Fibroblast of lung (primary cell): ENCODE measurements at regions not wholly inside any gene's neighbourhood (a gene's known extent, or its start where the extent isn't known, plus 50 kb on each side); places are given as distances from the start of the nearest gene placed in this dataset.
A peak's percentile ranks its signal among the peaks of the same experiment; 100 is the strongest.

Source experiments
- DNase-seq, 2 donors: peaks; one replicate each; pipeline versions ENCODE4 v3.0.0 to v3.0.0-alpha.2; 2010; ENCODE audit warnings: low read depth in 2 of 2
- H2AFZ ChIP-seq: 2 replicates; pipeline ENCODE4 v1.5.1; 2012; ENCODE audit warnings: low read length, control low read depth, inconsistent platforms
- H3K27ac ChIP-seq: 2 replicates; pipeline ENCODE4 v1.5.1; 2011; ENCODE audit warnings: low read length, control low read depth; ENCODE audit not compliant: insufficient read depth
- H3K27me3 ChIP-seq: 2 replicates; pipeline ENCODE4 v1.5.1; 2011; ENCODE audit warnings: mild to moderate bottlenecking, low read length; ENCODE audit not compliant: control insufficient read depth, insufficient read depth
- H3K36me3 ChIP-seq: 2 replicates; pipeline ENCODE4 v1.5.1; 2011; ENCODE audit warnings: low read length; ENCODE audit not compliant: control insufficient read depth, insufficient read depth
- H3K4me1 ChIP-seq: 2 replicates; pipeline ENCODE4 v1.5.1; 2011; ENCODE audit warnings: low read length; ENCODE audit not compliant: control insufficient read depth, insufficient read depth; ENCODE audit errors: extremely low read depth
- H3K4me2 ChIP-seq: 2 replicates; pipeline ENCODE4 v1.5.1; 2011; ENCODE audit warnings: low read length, control low read depth; ENCODE audit not compliant: insufficient read depth; ENCODE audit errors: extremely low read depth
- H3K4me3 ChIP-seq, 4 experiments: fragments of 200-600 bp in 1 of 4; sonication (generic) in 1 of 4; replicated peaks in 1 of 4; 2 replicates each; pipeline ENCODE4 v1.5.1; 2011 to 2016; ENCODE audit warnings: low read length in 4 of 4, low read depth in 3 of 4, mild to moderate bottlenecking in 3 of 4, control low read depth in 2 of 4, inconsistent platforms in 1 of 4, mixed read lengths in 1 of 4; ENCODE audit not compliant: insufficient read depth in 1 of 4; ENCODE audit errors: control extremely low read depth in 1 of 4
- H3K79me2 ChIP-seq: 2 replicates; pipeline ENCODE4 v1.5.1; 2012; ENCODE audit warnings: mild to moderate bottlenecking, low read length, inconsistent platforms; ENCODE audit not compliant: control insufficient read depth, insufficient read depth
- H3K9ac ChIP-seq: 2 replicates; pipeline ENCODE4 v1.5.1; 2011; ENCODE audit warnings: mild to moderate bottlenecking, low read length, control low read depth; ENCODE audit not compliant: insufficient read depth
- H3K9me3 ChIP-seq: 2 replicates; pipeline ENCODE4 v1.5.1; 2012; ENCODE audit warnings: low read depth, low read length; ENCODE audit not compliant: control insufficient read depth, insufficient read depth
- H4K20me1 ChIP-seq: 2 replicates; pipeline ENCODE4 v1.5.1; 2011; ENCODE audit warnings: low read length; ENCODE audit not compliant: control insufficient read depth, insufficient read depth; ENCODE audit errors: extremely low read depth
- CTCF ChIP-seq, 2 donors: IDR thresholded peaks in 1 of 2; conservative IDR thresholded peaks in 1 of 2; 1 replicate in 1 of 2; 2 replicates in 1 of 2; pipeline ENCODE4 v1.5.1; 2011 to 2012; ENCODE audit warnings: low read length in 2 of 2, control low read depth in 1 of 2, inconsistent platforms in 1 of 2, low read depth in 1 of 2, mild to moderate bottlenecking in 1 of 2
- EZH2 ChIP-seq: IDR thresholded peaks from 2 replicates; pipeline ENCODE4 v1.5.1; 2012; ENCODE audit warnings: low read length, control low read depth, mild to moderate bottlenecking; ENCODE audit errors: missing control alignments

GRCh38 chr21:38925478-38925877 is 119.7 kb downstream of the ETS2 start:
- Histone ChIP-seq H3K9ac (no peak overlapping the region), H3K9me3 (no peaks in the 10 kb centered on the region), H3K4me1 (peaks cover 12% of the 10 kb centered on the region), H3K4me2 (peak overlapping the region; percentile 86), H3K27me3 (no peaks in the 10 kb centered on the region), H3K36me3 (no peaks in the 10 kb centered on the region), H3K27ac (peak overlapping the region; percentile 74), H4K20me1 (no peaks in the 10 kb centered on the region), H3K79me2 (no peaks in the 10 kb centered on the region), H3K4me3 (no peak overlapping the region), H2AFZ (no peak overlapping the region)
- no peak for DNase-seq
- TF ChIP-seq CTCF (conservative IDR thresholded peaks at IDR 0.05 in 1 of 2, IDR thresholded peaks at IDR 0.05 in 1 of 2; ENCODE audit: low read depth in 1 of 2, low read length in 2 of 2) = no peak
- TF ChIP-seq EZH2 = no peak

GRCh38 chr21:38924954-38925353 is 119.2 kb downstream of the ETS2 start:
- no peaks in the 10 kb centered on the region for H3K36me3 ChIP-seq
- no peaks in the 10 kb centered on the region for H4K20me1 ChIP-seq
- H3K9ac ChIP-seq = no peak overlapping the region
- no peak for DNase-seq
- no peaks in the 10 kb centered on the region for H3K79me2 ChIP-seq
- TF ChIP-seq EZH2 (no peak), CTCF (conservative IDR thresholded peaks at IDR 0.05 in 1 of 2, IDR thresholded peaks at IDR 0.05 in 1 of 2; ENCODE audit: low read depth in 1 of 2, low read length in 2 of 2) (no peak)
- no peaks in the 10 kb centered on the region for H3K27me3 ChIP-seq
- peak overlapping the region; percentile 74 for H3K27ac ChIP-seq
- H3K4me3 ChIP-seq = no peak overlapping the region
- H3K9me3 ChIP-seq = no peaks in the 10 kb centered on the region
- peaks cover 10% of the 10 kb centered on the region for H3K4me1 ChIP-seq
- H3K4me2 ChIP-seq = no peak overlapping the region
- no peak overlapping the region for H2AFZ ChIP-seq

DNA sequence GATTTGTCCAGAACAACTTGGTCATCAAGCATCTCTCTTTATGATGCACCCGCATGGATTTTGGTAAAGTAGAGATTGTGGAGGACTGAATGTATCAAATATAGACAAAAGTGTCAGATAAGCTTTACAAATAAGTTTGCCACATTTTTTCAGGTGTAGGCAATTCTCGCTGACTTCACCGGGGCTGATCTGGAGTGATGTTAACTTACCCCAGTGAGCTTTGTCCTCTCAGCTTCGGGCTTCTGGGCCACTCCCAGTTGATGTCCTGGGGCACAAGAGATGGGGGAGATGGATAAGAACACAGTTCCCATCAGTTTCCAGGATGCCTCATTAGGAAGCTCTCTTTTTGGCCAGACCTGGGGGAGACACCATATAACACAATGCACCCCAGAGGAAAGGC is 117.7 kb downstream of the ETS2 start:
- TF ChIP-seq EZH2 (no peak), CTCF (conservative IDR thresholded peaks at IDR 0.05 in 1 of 2, IDR thresholded peaks at IDR 0.05 in 1 of 2; ENCODE audit: low read depth in 1 of 2, low read length in 2 of 2) (no peak)
- no peak for DNase-seq
- no peaks in the 10 kb centered on the region for H3K36me3 ChIP-seq
- no peaks in the 10 kb centered on the region for H4K20me1 ChIP-seq
- no peak overlapping the region for H2AFZ ChIP-seq
- H3K9me3 ChIP-seq = no peaks in the 10 kb centered on the region
- H3K27me3 ChIP-seq = no peaks in the 10 kb centered on the region
- peaks cover 10% of the 10 kb centered on the region for H3K4me1 ChIP-seq
- H3K4me3 ChIP-seq = no peak overlapping the region
- H3K4me2 ChIP-seq = no peak overlapping the region
- no peak overlapping the region for H3K9ac ChIP-seq
- H3K79me2 ChIP-seq = no peaks in the 10 kb centered on the region
- H3K27ac ChIP-seq = no peak overlapping the region
